SKM-1 (cell line): ENCODE measurements at regions not wholly inside any gene's neighbourhood (a gene's known extent, or its start where the extent isn't known, plus 50 kb on each side); places are given as distances from the start of the nearest gene placed in this dataset.
"Not testable (repeated sequence)": the region's sequence is repeated elsewhere in the genome, so short reads cannot be mapped to it uniquely, and the experiment has no call there.

Experiments used
- DNase-seq: peaks from one replicate; lab custom pipeline; 2025; ENCODE audit not compliant: unreplicated experiment; lab: John Stamatoyannopoulos, UW

GRCh38 chr20:55696520-55696919, 308.8 kb downstream of the CBLN4 start:
- no peak for DNase-seq

- DNase-seq: no peak
Observed at GRCh38 chr20:55693641-55694040, 311.7 kb downstream of the CBLN4 start.

- DNase-seq: no peak
Observed at GRCh38 chr20:55685841-55686240, 319.5 kb downstream of the CBLN4 start.

GRCh38 chr20:55685425-55685824, 319.9 kb downstream of the CBLN4 start:
- DNase-seq: no peak

GRCh38 chr20:55684578-55684977, 320.7 kb downstream of the CBLN4 start:
- no peak for DNase-seq

GRCh38 chr20:55678970-55679667, 326.2 kb downstream of the CBLN4 start:
- no peak for DNase-seq

- DNase-seq: no peak
Observed at GRCh38 chr20:55678126-55678525, 327.2 kb downstream of the CBLN4 start.

GRCh38 chr20:55677011-55677410, 328.3 kb downstream of the CBLN4 start:
- no peak for DNase-seq

- DNase-seq: no peak
Observed at GRCh38 chr20:55676097-55676496, 329.2 kb downstream of the CBLN4 start.

GRCh38 chr20:55668631-55669030, 336.7 kb downstream of the CBLN4 start:
- DNase-seq: no peak

GRCh38 chr20:55667955-55668354, 337.4 kb downstream of the CBLN4 start:
- no peak for DNase-seq

- no peak for DNase-seq
Observed at GRCh38 chr20:55667024-55667423, 338.3 kb downstream of the CBLN4 start.

- no peak for DNase-seq
Observed at GRCh38 chr20:55656231-55656775, 349.0 kb downstream of the CBLN4 start.

GRCh38 chr20:55650657-55651360, 354.5 kb downstream of the CBLN4 start:
- no peak for DNase-seq

GRCh38 chr20:55649254-55649653, 356.1 kb downstream of the CBLN4 start:
- DNase-seq: no peak

GRCh38 chr20:55646851-55647250, 358.5 kb downstream of the CBLN4 start:
- no peak for DNase-seq

- no peak for DNase-seq
Observed at GRCh38 chr20:55641497-55641896, 363.8 kb downstream of the CBLN4 start.

- DNase-seq: no peak
Observed at GRCh38 chr20:55635870-55636269, 369.4 kb downstream of the CBLN4 start.

GRCh38 chr20:55632592-55632991, 372.7 kb downstream of the CBLN4 start:
- no peak for DNase-seq

GRCh38 chr20:55629143-55629542, 376.2 kb downstream of the CBLN4 start:
- DNase-seq: not testable (repeated sequence)

- no peak for DNase-seq
Observed at GRCh38 chr20:55626716-55627115, 378.6 kb downstream of the CBLN4 start.

- no peak for DNase-seq
Observed at GRCh38 chr20:55616367-55616766, 389.0 kb downstream of the CBLN4 start.
